ENCODE measurements at regions not wholly inside any gene's neighbourhood (a gene's known extent, or its start where the extent isn't known, plus 50 kb on each side); places are given as distances from the start of the nearest gene placed in this dataset.
"Not testable (repeated sequence)": the region's sequence is repeated elsewhere in the genome, so short reads cannot be mapped to it uniquely, and the experiment has no call there.

DNA sequence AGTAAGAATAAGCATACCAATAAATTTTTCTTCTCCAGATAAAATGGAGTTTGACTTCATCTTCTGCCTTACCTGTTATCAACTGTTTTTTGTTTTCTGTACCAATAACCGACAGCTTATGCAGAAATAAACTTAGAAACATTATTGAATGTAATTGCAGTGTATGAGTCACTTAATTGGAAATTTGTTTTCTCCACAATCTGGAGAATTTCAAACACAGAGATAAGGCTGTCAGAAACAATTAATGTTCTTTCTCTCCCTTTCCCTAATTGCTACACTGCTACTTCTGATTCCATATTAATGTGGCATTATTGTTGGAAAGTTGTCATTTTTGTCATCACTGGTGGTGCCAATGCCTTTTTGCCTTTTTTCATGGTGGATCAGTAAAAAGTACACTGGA lies 180.3 kb downstream of the SLCO4C1 start:
- no peak overlapping the region for H3K27ac ChIP-seq
- TF ChIP-seq, protein P1, sequence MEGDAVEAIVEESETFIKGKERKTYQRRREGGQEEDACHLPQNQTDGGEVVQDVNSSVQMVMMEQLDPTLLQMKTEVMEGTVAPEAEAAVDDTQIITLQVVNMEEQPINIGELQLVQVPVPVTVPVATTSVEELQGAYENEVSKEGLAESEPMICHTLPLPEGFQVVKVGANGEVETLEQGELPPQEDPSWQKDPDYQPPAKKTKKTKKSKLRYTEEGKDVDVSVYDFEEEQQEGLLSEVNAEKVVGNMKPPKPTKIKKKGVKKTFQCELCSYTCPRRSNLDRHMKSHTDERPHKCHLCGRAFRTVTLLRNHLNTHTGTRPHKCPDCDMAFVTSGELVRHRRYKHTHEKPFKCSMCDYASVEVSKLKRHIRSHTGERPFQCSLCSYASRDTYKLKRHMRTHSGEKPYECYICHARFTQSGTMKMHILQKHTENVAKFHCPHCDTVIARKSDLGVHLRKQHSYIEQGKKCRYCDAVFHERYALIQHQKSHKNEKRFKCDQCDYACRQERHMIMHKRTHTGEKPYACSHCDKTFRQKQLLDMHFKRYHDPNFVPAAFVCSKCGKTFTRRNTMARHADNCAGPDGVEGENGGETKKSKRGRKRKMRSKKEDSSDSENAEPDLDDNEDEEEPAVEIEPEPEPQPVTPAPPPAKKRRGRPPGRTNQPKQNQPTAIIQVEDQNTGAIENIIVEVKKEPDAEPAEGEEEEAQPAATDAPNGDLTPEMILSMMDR (conservative IDR thresholded peaks at IDR 0.05): no peak

DNA sequence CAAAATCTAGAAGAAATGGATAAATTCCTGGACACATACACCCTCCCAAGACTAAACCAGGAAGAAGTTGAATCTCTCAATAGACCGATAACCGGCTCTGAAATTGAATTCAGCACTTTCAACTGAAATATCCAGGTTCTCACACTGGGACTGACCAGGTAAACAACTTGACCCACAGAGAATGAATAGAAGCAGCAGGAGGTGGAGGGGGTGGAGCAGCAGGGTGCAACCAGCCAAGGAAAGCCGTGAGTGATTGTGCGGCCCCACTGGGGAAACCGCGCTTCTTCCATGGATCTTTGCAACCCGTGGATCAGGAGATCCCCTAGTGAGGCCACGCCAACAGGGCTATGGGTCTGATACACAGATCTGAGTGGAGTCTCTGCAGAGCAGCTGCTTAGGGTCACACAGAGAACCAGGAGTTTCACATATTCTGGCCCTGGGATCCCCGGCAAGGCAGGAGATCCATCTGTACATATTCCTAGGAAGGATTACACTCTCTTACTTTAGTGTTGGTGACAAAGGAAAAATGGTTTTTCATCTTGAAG lies 181.5 kb downstream of the SLCO4C1 start:
- no peak overlapping the region for H3K27ac ChIP-seq
- TF ChIP-seq, protein P1 (conservative IDR thresholded peaks at IDR 0.05): no peak

DNA sequence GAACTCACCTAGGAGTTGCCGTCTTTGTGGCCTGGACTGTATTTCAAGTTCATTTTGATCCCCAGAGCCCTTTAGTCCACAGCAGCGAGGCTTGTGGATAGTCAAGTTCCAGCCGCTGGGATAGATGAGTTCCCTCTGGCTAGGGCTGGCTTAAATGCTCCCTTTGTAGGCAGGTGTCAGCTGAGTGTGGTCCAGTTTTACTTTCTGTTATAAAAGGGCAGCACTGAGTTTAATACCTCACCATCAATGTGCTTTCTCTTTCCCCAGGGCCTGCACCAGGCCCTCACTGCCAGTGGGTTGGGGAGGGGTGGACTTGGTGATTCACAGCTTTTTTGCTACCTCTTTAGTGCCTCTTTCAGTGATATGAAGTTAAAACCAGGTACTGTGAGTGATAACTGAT lies 188.2 kb downstream of the SLCO4C1 start:
- TF ChIP-seq, protein P1 (conservative IDR thresholded peaks at IDR 0.05): no peak
- no peak overlapping the region for H3K27ac ChIP-seq

DNA sequence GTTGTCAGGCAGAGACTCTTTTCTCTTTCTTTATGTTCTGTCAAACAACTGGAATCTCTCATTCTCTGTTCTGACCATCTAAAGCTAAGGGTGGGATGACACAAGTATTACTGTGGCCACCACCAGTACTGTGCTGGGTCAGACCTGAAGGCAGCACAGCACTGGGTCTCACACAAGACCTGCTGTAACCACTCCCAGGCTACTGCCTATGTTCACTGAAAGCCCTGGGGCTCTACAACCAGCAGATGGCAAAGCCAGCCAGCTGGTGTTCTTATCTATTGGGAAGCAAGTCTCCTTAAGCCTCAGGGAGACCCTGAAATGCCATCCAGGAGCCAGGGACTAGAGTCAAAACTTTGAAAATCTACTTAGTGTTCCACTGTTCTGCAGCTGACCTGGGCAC lies 189.5 kb downstream of the SLCO4C1 start:
- H3K27ac ChIP-seq: no peak overlapping the region
- TF ChIP-seq, protein P1 (conservative IDR thresholded peaks at IDR 0.05): no peak

DNA sequence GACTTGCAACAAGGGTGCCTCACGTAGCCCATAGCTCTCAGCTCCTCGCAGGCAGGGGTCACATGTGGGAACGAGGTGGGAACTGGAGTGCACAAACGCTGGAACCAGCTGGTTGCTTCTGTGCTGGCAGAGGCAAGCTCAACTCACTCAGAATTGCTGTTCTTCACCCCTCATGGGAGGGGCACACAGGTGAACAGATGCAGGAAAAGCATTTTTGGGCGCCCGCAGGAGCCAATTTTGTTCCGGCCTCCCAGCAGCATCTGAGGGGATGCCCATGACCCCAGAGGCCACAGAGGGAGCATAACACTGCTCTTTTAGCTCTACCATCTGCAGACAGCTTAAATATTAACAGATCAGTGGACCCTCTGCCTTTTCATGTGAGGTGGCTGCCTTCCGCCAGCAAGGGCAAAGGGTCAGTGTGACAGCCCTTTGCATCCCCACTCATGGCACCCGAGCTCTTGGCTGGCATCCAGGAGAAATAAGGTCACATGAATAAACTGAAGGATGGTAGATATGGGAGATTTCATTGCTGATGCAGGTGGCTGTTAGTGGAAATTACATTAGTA lies 196.2 kb downstream of the SLCO4C1 start:
- no peak overlapping the region for H3K27ac ChIP-seq
- TF ChIP-seq, protein P1 (conservative IDR thresholded peaks at IDR 0.05): no peak

DNA sequence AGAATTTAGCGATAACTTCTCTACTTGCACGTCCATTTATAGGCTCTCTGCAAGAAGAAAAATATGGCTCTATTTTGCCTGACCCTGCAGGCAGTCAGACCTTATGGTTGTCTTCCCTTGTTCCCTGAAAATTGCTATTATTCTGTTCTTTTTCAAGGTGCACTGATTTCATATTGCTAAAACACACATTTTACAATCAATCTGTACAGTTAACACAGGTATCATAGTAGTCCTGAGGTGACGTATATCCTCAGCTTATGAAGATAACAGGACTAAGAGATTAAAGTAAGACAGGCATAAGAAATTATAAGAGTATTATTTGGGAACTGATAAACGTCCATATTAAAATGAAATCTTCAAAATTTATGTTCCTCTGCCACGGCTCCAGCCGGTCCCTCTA lies 197.0 kb downstream of the SLCO4C1 start:
- H3K27ac ChIP-seq: not testable (repeated sequence)

DNA sequence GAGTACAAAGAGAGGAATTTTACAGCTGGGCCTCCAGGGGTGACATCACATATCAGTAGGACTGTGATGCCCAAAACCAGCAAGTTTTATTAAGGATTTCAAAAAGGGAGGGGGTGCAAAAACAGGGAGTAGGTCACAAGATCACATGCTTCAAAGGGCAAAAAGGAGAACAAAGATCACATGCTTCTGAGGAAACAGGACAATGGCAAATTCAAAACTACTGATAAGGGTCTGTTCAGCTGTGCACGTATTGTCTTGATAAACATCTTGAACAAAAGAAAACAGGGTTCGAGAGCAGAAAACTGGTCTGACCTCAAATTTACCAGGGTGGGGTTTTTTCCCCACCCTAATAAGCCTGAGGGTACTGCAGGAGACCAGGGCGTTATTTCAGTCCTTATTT lies 197.5 kb downstream of the SLCO4C1 start:
- H3K27ac ChIP-seq: not testable (repeated sequence)

DNA sequence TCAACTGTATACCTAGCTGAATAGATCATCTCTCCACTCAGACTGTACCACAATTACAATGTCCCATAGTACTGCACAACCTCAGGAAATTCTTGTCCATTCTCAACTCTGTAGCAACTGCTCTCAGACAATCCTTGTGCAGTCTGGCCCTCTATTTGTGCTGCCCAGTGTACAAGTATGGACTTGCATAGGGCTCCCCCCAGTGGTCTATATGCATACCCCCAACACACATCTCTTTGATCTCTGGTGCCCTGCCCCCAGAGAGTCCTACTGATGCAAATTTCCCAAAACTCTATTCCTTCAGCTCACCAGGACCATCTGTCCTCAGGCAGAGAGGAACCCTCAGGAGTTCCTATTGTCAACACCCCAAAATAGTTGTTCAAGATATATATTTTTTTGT lies 205.3 kb downstream of the SLCO4C1 start:
- no peak overlapping the region for H3K27ac ChIP-seq
- TF ChIP-seq, protein P1 (conservative IDR thresholded peaks at IDR 0.05): peak; percentile 63

DNA sequence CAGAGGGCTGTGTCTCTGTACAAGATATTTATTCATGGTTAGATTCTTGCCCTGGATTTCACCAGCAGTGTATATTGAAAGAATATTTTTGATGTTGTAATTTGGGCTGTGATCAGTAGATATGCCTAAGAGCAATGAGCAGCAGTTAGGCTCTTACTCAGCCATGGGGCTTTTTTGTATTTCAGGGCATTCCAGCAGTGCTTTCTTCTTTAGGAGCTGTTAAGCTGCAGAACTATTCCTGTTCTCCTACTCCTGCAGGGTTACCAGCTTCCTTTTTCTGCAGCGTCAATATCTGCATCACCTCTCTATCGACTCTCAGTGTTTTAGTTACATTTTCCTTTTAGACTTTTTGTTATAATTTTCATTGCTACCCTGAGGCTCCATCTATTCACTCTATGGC lies 206.2 kb downstream of the SLCO4C1 start:
- no peak overlapping the region for H3K27ac ChIP-seq
- TF ChIP-seq, protein P1 (conservative IDR thresholded peaks at IDR 0.05): no peak

All from VCaP (cell line).